CD14-positive monocyte (primary cell): ENCODE measurements at regions not wholly inside any gene's neighbourhood (a gene's known extent, or its start where the extent isn't known, plus 50 kb on each side); places are given as distances from the start of the nearest gene placed in this dataset.

ENCODE experiments used
- DNase-seq, 3 donors: peaks; one replicate each; pipeline ENCODE4 v3.0.0-alpha.2; 2011 to 2022
- H2AFZ ChIP-seq: 2 replicates; pipeline ENCODE4 v1.6.0; 2012; ENCODE audit warnings: mild to moderate bottlenecking, low read depth, low read length, inconsistent platforms; ENCODE audit not compliant: insufficient read depth, poor library complexity, severe bottlenecking
- H3K27ac ChIP-seq, 2 donors: 1 replicate in 1 of 2; 2 replicates in 1 of 2; pipeline ENCODE4 v1.5.1; 2012 to 2013; ENCODE audit warnings: low read length in 2 of 2, control low read depth in 1 of 2, inconsistent platforms in 1 of 2, low read depth in 1 of 2, mild to moderate bottlenecking in 1 of 2
- H3K27me3 ChIP-seq, 2 donors: one replicate each; pipeline versions ENCODE4 v1.6.0 to v1.6.1; 2011 to 2013; ENCODE audit warnings: low read length in 2 of 2; ENCODE audit not compliant: control insufficient read depth in 2 of 2, insufficient read depth in 2 of 2
- H3K36me3 ChIP-seq, 2 donors: replicated peaks in 1 of 2; 1 replicate in 1 of 2; 2 replicates in 1 of 2; pipeline versions ENCODE4 v1.5.1 to v1.6.1; 2012 to 2013; ENCODE audit warnings: low read length in 2 of 2, control low read depth in 1 of 2, inconsistent platforms in 1 of 2, mild to moderate bottlenecking in 1 of 2; ENCODE audit not compliant: insufficient read depth in 2 of 2, control insufficient read depth in 1 of 2
- H3K4me1 ChIP-seq, 2 donors: 1 replicate in 1 of 2; 2 replicates in 1 of 2; pipeline versions ENCODE4 v1.5.1 to v1.6.1; 2012 to 2013; ENCODE audit warnings: low read length in 2 of 2, control low read depth in 1 of 2, inconsistent platforms in 1 of 2, mild to moderate bottlenecking in 1 of 2, moderate library complexity in 1 of 2; ENCODE audit not compliant: insufficient read depth in 2 of 2, control insufficient read depth in 1 of 2
- H3K4me2 ChIP-seq: replicated peaks from 2 replicates; pipeline ENCODE3; 2012; ENCODE audit warnings: low read length, moderate library complexity, mild to moderate bottlenecking; ENCODE audit not compliant: poor library complexity, severe bottlenecking; ENCODE audit errors: extremely low read depth
- H3K4me3 ChIP-seq, 3 experiments: fragments of 200-600 bp in 1 of 3; sonication (generic) in 1 of 3; replicated peaks in 1 of 3; 1 replicate in 2 of 3; 2 replicates in 1 of 3; pipeline ENCODE4 v1.5.1; 2011 to 2013; ENCODE audit warnings: low read length in 3 of 3, mild to moderate bottlenecking in 3 of 3, control low read depth in 2 of 3, low read depth in 2 of 3, inconsistent platforms in 1 of 3, moderate library complexity in 1 of 3
- H3K79me2 ChIP-seq: 2 replicates; pipeline ENCODE4 v1.6.0; 2012; ENCODE audit warnings: mild to moderate bottlenecking, control low read depth, inconsistent platforms, low read length, moderate library complexity; ENCODE audit not compliant: insufficient read depth
- H3K9ac ChIP-seq: 2 replicates; pipeline ENCODE4 v1.6.0; 2017; ENCODE audit warnings: low read length, mild to moderate bottlenecking; ENCODE audit not compliant: insufficient read depth, poor library complexity, severe bottlenecking
- H3K9me3 ChIP-seq, 2 donors: replicated peaks in 1 of 2; 1 replicate in 1 of 2; 2 replicates in 1 of 2; pipeline versions ENCODE4 v1.5.1 to v1.6.1; 2012 to 2013; ENCODE audit warnings: low read length in 2 of 2, control low read depth in 1 of 2; ENCODE audit not compliant: control insufficient read depth in 1 of 2, insufficient read depth in 1 of 2
- H4K20me1 ChIP-seq: 2 replicates; pipeline ENCODE4 v1.6.0; 2012; ENCODE audit warnings: mild to moderate bottlenecking, low read length, control low read depth, moderate library complexity; ENCODE audit not compliant: insufficient read depth
- H3K27ac Mint-ChIP-seq, 7 donors: one replicate each; pipeline ENCODE4 v1.8.0; 2020; ENCODE audit warnings: mild to moderate bottlenecking in 7 of 7, mixed read lengths in 7 of 7, moderate library complexity in 6 of 7, inconsistent platforms in 2 of 7
- H3K27me3 Mint-ChIP-seq, 3 donors: one replicate each; pipeline ENCODE4 v1.8.0; 2021 to 2022; ENCODE audit warnings: low read depth in 3 of 3, mild to moderate bottlenecking in 3 of 3, mixed read lengths in 3 of 3, moderate library complexity in 3 of 3, inconsistent platforms in 1 of 3
- H3K36me3 Mint-ChIP-seq, 2 donors: one replicate each; pipeline ENCODE4 v1.8.0; 2020; ENCODE audit warnings: mixed read lengths in 2 of 2, inconsistent platforms in 1 of 2, mild to moderate bottlenecking in 1 of 2
- H3K4me1 Mint-ChIP-seq: one replicate; pipeline ENCODE4 v1.8.0; 2020; ENCODE audit warnings: mild to moderate bottlenecking, mixed read lengths
- H3K4me3 Mint-ChIP-seq, 2 donors: one replicate each; pipeline ENCODE4 v1.8.0; 2020; ENCODE audit warnings: mild to moderate bottlenecking in 2 of 2, mixed read lengths in 2 of 2, moderate library complexity in 1 of 2
- H3K9me3 Mint-ChIP-seq, 7 donors: one replicate each; pipeline ENCODE4 v1.8.0; 2020 to 2022; ENCODE audit warnings: mixed read lengths in 7 of 7, mild to moderate bottlenecking in 6 of 7, moderate library complexity in 6 of 7, inconsistent platforms in 2 of 7
- WGBS: methylation state at CpG from one replicate; pipeline ENCODE4 v1.1.5; 2013; ENCODE audit warnings: missing lambda C conversion rate; ENCODE audit not compliant: insufficient coverage; 5-methylcytosine and 5-hydroxymethylcytosine counted together
- intact Hi-C, 2 donors: fragments of 100-400 bp; cut with micrococcal nuclease; formaldehyde crosslinking; loops; one replicate each; pipeline versions ENCODE4 v1.15.0 to v1.15.1; 2023
- TF ChIP-seq, protein P1 (sequence below): fragments of 200-600 bp; IDR thresholded peaks from one replicate; pipeline ENCODE4 v1.8.0; 2022; ENCODE audit warnings: antibody characterized with exemption, mild to moderate bottlenecking

DNA sequence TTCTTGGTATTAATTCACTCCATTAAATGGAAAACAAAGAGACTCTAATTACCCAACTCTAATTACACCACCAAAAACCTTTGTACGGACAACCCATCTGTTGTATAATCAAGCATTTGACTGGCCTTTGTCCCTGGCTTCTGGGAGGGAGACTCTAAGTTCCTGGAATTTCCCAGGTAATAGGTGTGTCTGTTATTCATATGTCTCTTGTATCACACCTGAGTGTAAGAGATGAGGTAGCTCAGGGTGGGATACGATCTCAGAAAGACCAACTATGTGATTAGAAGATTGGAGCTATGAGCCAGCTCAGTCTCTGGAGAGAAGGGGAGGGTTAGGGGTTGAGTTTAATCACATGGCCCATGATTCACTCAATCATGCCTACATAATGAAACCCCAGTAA, 94.7 kb upstream of the PLXNC1 start:
- Histone ChIP-seq H3K4me1 (no peaks in the 10 kb centered on the region), H3K79me2 (no peaks in the 10 kb centered on the region), H3K27ac (no peak overlapping the region), H4K20me1 (no peaks in the 10 kb centered on the region), H3K9me3 (peaks cover 0 to 9% of the 10 kb centered on the region in 2 donors), H3K4me2 (no peak overlapping the region), H2AFZ (no peak overlapping the region), H3K9ac (no peak overlapping the region), H3K4me3 (no peak overlapping the region), H3K36me3 (no peaks in the 10 kb centered on the region), H3K27me3 (no peaks in the 10 kb centered on the region)
- H3K27ac Mint-ChIP-seq: no peak overlapping the region
- H3K36me3 Mint-ChIP-seq: no peaks in the 10 kb centered on the region
- no peak overlapping the region for H3K4me3 Mint-ChIP-seq
- no peaks in the 10 kb centered on the region for H3K4me1 Mint-ChIP-seq
- 100% methylated on average over 1 of the region's 2 CpGs for WGBS
- TF ChIP-seq, protein P1, sequence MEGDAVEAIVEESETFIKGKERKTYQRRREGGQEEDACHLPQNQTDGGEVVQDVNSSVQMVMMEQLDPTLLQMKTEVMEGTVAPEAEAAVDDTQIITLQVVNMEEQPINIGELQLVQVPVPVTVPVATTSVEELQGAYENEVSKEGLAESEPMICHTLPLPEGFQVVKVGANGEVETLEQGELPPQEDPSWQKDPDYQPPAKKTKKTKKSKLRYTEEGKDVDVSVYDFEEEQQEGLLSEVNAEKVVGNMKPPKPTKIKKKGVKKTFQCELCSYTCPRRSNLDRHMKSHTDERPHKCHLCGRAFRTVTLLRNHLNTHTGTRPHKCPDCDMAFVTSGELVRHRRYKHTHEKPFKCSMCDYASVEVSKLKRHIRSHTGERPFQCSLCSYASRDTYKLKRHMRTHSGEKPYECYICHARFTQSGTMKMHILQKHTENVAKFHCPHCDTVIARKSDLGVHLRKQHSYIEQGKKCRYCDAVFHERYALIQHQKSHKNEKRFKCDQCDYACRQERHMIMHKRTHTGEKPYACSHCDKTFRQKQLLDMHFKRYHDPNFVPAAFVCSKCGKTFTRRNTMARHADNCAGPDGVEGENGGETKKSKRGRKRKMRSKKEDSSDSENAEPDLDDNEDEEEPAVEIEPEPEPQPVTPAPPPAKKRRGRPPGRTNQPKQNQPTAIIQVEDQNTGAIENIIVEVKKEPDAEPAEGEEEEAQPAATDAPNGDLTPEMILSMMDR: no peak
- no peak for DNase-seq
- no peaks in the 10 kb centered on the region for H3K27me3 Mint-ChIP-seq
- peaks cover 3 to 19% (median 15%) of the 10 kb centered on the region in 7 donors for H3K9me3 Mint-ChIP-seq
- intact Hi-C loops: no loop called here

DNA sequence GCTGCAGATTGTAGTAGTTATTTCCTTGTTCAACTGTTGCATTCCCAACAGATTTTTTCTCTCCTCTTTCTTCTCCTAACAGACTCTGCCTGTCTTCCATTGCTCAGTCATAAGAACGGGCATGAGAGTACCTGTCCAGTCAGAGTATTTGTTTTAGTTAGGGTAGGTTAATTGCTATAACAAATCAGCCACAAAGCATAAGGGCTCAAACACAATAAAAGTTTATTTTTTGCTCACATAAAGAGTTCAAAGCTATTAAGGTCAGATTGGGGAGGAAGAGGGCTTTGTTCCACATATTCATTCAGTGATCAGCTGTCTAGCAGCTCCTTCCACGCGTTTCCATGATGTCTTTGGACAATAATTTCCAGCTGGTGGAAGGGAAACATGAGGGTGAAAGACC, 92.8 kb upstream of the PLXNC1 start:
- DNase-seq: no peak
- intact Hi-C loops: no loop called here
- no peak overlapping the region for H3K4me3 Mint-ChIP-seq
- Histone ChIP-seq H3K36me3 (no peaks in the 10 kb centered on the region), H3K4me1 (no peaks in the 10 kb centered on the region), H3K9ac (no peak overlapping the region), H3K4me3 (no peak overlapping the region), H3K9me3 (peaks cover under 1 to 9% of the 10 kb centered on the region in 2 donors), H4K20me1 (no peaks in the 10 kb centered on the region), H3K27me3 (no peaks in the 10 kb centered on the region), H2AFZ (no peak overlapping the region), H3K27ac (no peak overlapping the region), H3K4me2 (no peak overlapping the region), H3K79me2 (no peaks in the 10 kb centered on the region)
- no peaks in the 10 kb centered on the region for H3K27me3 Mint-ChIP-seq
- peaks cover 3 to 19% (median 15%) of the 10 kb centered on the region in 7 donors for H3K9me3 Mint-ChIP-seq
- H3K4me1 Mint-ChIP-seq: peaks cover 5% of the 10 kb centered on the region
- TF ChIP-seq, protein P1: no peak
- WGBS: no CpG with 5 or more reads among the region's 3 CpGs
- no peak overlapping the region for H3K27ac Mint-ChIP-seq
- H3K36me3 Mint-ChIP-seq: no peaks in the 10 kb centered on the region
